NCI-H345 treated with DMSO at 0.1 percent for 48 hours (cell line): ENCODE measurements at regions not wholly inside any gene's neighbourhood (a gene's known extent, or its start where the extent isn't known, plus 50 kb on each side); places are given as distances from the start of the nearest gene placed in this dataset.

Source experiments
- DNase-seq: peaks from one replicate; lab custom pipeline; 2025; ENCODE audit not compliant: unreplicated experiment; lab: John Stamatoyannopoulos, UW

- DNase-seq = no peak
Observed at GRCh38 chr5:68957591-68957990, 136.2 kb upstream of the SLC30A5 start.

GRCh38 chr5:68958428-68958827 lies 135.4 kb upstream of the SLC30A5 start:
- DNase-seq = no peak

- DNase-seq = no peak
Observed at GRCh38 chr5:68960456-68960855, 133.4 kb upstream of the SLC30A5 start.

- no peak for DNase-seq
Observed at GRCh38 chr5:68960961-68961360, 132.9 kb upstream of the SLC30A5 start.

GRCh38 chr5:68961762-68962161 lies 132.1 kb upstream of the SLC30A5 start:
- no peak for DNase-seq

- DNase-seq = no peak
Observed at GRCh38 chr5:68962757-68963484, 130.9 kb upstream of the SLC30A5 start.

- no peak for DNase-seq
Observed at GRCh38 chr5:68964679-68965078, 129.1 kb upstream of the SLC30A5 start.

GRCh38 chr5:68965926-68966325 lies 127.9 kb upstream of the SLC30A5 start:
- no peak for DNase-seq

GRCh38 chr5:68966596-68966995 lies 127.2 kb upstream of the SLC30A5 start:
- DNase-seq = no peak

GRCh38 chr5:68968429-68968828 lies 125.4 kb upstream of the SLC30A5 start:
- no peak for DNase-seq

GRCh38 chr5:68970617-68971016 lies 123.2 kb upstream of the SLC30A5 start:
- no peak for DNase-seq

- no peak for DNase-seq
Observed at GRCh38 chr5:68973696-68974095, 120.1 kb upstream of the SLC30A5 start.

GRCh38 chr5:68983043-68983442 lies 110.8 kb upstream of the SLC30A5 start:
- no peak for DNase-seq

GRCh38 chr5:68983959-68984358 lies 109.9 kb upstream of the SLC30A5 start:
- no peak for DNase-seq

- DNase-seq = no peak
Observed at GRCh38 chr5:68991279-68992084, 102.3 kb upstream of the SLC30A5 start.

- no peak for DNase-seq
Observed at GRCh38 chr5:68994645-68995044, 99.2 kb upstream of the SLC30A5 start.

GRCh38 chr5:68995845-68996545 lies 97.8 kb upstream of the SLC30A5 start:
- no peak for DNase-seq

GRCh38 chr5:68999181-68999580 lies 94.6 kb upstream of the SLC30A5 start:
- no peak for DNase-seq

GRCh38 chr5:69000216-69000919 lies 93.4 kb upstream of the SLC30A5 start:
- no peak for DNase-seq

GRCh38 chr5:69000949-69001348 lies 92.9 kb upstream of the SLC30A5 start:
- no peak for DNase-seq

GRCh38 chr5:69001627-69002026 lies 92.2 kb upstream of the SLC30A5 start:
- DNase-seq = no peak
